ENCODE measurements at regions not wholly inside any gene's neighbourhood (a gene's known extent, or its start where the extent isn't known, plus 50 kb on each side); places are given as distances from the start of the nearest gene placed in this dataset.

DNA sequence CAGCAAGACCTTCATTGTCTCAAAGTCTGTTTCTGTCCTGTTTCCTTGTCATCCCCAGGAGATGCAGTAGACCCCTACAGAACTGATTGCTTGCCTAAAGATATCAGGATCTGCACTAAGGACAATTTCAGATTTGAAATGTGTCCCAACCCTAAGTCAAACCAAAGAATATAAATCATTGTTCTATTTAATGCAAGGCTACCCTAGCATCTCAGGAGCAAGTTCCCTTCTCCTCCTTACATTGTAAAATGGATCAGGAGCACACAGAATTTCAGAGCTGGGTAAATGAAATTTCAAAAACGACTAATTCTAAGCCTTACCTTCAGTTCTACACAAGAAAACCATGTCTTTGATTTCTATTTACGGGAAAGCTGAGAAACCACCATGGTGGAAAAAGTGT, 360.9 kb upstream of the KCNH8 start:
- H3K4me2 ChIP-seq (ENCODE audit: insufficient read depth, low read length) = no peak overlapping the region
- TF ChIP-seq EZH2 (IDR thresholded peaks at IDR 0.05; ENCODE audit: borderline replicate concordance, low read depth, low read length, severe bottlenecking) = no peak
- TF ChIP-seq, protein P1, sequence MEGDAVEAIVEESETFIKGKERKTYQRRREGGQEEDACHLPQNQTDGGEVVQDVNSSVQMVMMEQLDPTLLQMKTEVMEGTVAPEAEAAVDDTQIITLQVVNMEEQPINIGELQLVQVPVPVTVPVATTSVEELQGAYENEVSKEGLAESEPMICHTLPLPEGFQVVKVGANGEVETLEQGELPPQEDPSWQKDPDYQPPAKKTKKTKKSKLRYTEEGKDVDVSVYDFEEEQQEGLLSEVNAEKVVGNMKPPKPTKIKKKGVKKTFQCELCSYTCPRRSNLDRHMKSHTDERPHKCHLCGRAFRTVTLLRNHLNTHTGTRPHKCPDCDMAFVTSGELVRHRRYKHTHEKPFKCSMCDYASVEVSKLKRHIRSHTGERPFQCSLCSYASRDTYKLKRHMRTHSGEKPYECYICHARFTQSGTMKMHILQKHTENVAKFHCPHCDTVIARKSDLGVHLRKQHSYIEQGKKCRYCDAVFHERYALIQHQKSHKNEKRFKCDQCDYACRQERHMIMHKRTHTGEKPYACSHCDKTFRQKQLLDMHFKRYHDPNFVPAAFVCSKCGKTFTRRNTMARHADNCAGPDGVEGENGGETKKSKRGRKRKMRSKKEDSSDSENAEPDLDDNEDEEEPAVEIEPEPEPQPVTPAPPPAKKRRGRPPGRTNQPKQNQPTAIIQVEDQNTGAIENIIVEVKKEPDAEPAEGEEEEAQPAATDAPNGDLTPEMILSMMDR (IDR thresholded peaks at IDR 0.05; ENCODE audit: borderline replicate concordance, extremely low read depth, low read length, poor library complexity, severe bottlenecking) = no peak
- H3K27me3 ChIP-seq (ENCODE audit: insufficient read depth, low read length, poor library complexity) = no peaks in the 10 kb centered on the region
- no peak overlapping the region for H2AFZ ChIP-seq (ENCODE audit: low read depth, low read length)
- DNase-seq (no peak), ATAC-seq (ENCODE audit: insufficient read depth, low read depth) (no peak)
- H3K36me3 ChIP-seq (ENCODE audit: insufficient read depth, low read length) = no peaks in the 10 kb centered on the region
- no peaks in the 10 kb centered on the region for H4K20me1 ChIP-seq (ENCODE audit: insufficient read depth, low read length)
- peaks cover 7% of the 10 kb centered on the region for H3K4me1 ChIP-seq (ENCODE audit: insufficient read depth, low read length)
- no peak overlapping the region for H3K27ac ChIP-seq (ENCODE audit: low read length)
- H3K9me3 ChIP-seq (ENCODE audit: insufficient read depth, low read length, severe bottlenecking) = no peaks in the 10 kb centered on the region
- H3K9ac ChIP-seq (ENCODE audit: low read depth, low read length) = no peak overlapping the region
- H3K4me3 ChIP-seq (ENCODE audit: low read depth in 1 of 2, low read length in 2 of 2) = no peak overlapping the region
- H3K79me2 ChIP-seq (ENCODE audit: insufficient read depth, low read length) = no peaks in the 10 kb centered on the region

DNA sequence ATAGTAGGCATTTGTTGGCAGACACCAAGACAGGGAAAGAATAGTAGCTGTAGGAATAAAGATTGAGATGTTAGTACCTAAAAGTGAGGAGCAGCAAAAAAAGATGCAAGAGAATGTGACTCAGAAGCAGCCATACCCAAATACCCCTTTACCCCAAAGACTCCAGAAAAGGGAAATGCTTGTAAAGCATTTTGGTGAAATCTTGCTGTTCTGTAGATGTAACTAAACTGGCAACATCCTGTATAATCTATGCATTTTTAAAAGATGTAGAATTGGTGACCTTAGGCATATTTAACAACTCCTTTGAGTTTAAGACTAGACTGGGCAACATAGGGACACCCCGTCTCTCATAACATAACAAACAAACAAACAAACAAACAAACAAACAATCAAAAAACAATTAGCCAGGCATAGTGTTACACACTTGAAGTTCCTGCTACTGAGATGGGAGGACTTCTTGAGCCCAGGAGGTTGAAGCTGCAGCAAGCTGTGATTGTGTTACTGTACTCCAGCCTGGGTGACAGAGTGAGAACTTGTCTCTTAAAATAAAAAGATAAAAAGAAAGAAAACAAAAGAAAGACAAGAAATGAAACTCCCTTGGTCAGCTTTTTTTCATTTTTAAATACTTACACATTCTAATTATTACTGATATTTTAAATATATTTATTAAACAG, 361.5 kb upstream of the KCNH8 start:
- no peak overlapping the region for H3K4me2 ChIP-seq (ENCODE audit: insufficient read depth, low read length)
- ATAC-seq (ENCODE audit: insufficient read depth, low read depth) = no peak
- no peaks in the 10 kb centered on the region for H4K20me1 ChIP-seq (ENCODE audit: insufficient read depth, low read length)
- no peak overlapping the region for H3K4me3 ChIP-seq (ENCODE audit: low read depth in 1 of 2, low read length in 2 of 2)
- no peak for DNase-seq
- no peak for TF ChIP-seq EZH2 (IDR thresholded peaks at IDR 0.05; ENCODE audit: borderline replicate concordance, low read depth, low read length, severe bottlenecking)
- TF ChIP-seq, protein P1 (IDR thresholded peaks at IDR 0.05; ENCODE audit: borderline replicate concordance, extremely low read depth, low read length, poor library complexity, severe bottlenecking) = no peak
- no peaks in the 10 kb centered on the region for H3K36me3 ChIP-seq (ENCODE audit: insufficient read depth, low read length)
- no peaks in the 10 kb centered on the region for H3K79me2 ChIP-seq (ENCODE audit: insufficient read depth, low read length)
- H3K27me3 ChIP-seq (ENCODE audit: insufficient read depth, low read length, poor library complexity) = no peaks in the 10 kb centered on the region
- no peak overlapping the region for H3K9ac ChIP-seq (ENCODE audit: low read depth, low read length)
- H3K27ac ChIP-seq (ENCODE audit: low read length) = no peak overlapping the region
- peaks cover 14% of the 10 kb centered on the region for H3K4me1 ChIP-seq (ENCODE audit: insufficient read depth, low read length)
- peak overlapping the region; percentile 26; the same call in 1 of the 2 replicates for H2AFZ ChIP-seq (ENCODE audit: low read depth, low read length)
- H3K9me3 ChIP-seq (ENCODE audit: insufficient read depth, low read length, severe bottlenecking) = no peaks in the 10 kb centered on the region

DNA sequence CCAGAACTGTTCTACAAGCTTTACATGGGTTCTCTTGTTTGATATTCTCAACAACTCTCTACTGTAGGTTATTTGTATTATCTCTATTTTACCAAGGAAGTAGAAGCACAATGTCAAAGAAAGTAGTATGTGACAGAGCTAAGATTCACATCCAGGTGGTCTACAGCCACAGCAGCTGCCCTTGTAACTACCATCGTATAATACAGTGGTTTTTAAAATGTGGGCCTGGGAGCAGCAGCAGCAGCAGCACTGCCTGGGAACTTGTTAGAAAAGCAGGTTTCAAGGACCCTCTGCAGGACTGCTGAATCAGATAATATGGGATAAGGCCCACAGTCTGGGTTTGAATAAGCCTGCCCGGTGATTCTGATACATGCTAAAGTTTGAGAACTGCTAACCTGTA, 357.1 kb upstream of the SATB1 start:
- H3K79me2 ChIP-seq (ENCODE audit: insufficient read depth, low read length) = no peaks in the 10 kb centered on the region
- H3K4me3 ChIP-seq (ENCODE audit: low read depth in 1 of 2, low read length in 2 of 2) = no peak overlapping the region
- ATAC-seq (ENCODE audit: insufficient read depth, low read depth) (peak; percentile 63), DNase-seq (peak; percentile 60)
- no peak for TF ChIP-seq EZH2 (IDR thresholded peaks at IDR 0.05; ENCODE audit: borderline replicate concordance, low read depth, low read length, severe bottlenecking)
- TF ChIP-seq, protein P1 (IDR thresholded peaks at IDR 0.05; ENCODE audit: borderline replicate concordance, extremely low read depth, low read length, poor library complexity, severe bottlenecking) = no peak
- H3K4me2 ChIP-seq (ENCODE audit: insufficient read depth, low read length) = no peak overlapping the region
- H2AFZ ChIP-seq (ENCODE audit: low read depth, low read length) = 0 out of 2 replicates have a peak overlapping the region, but pooled peaks have one; percentile 1
- H3K36me3 ChIP-seq (ENCODE audit: insufficient read depth, low read length) = no peaks in the 10 kb centered on the region
- H3K4me1 ChIP-seq (ENCODE audit: insufficient read depth, low read length) = peaks cover 52% of the 10 kb centered on the region
- H3K27me3 ChIP-seq (ENCODE audit: insufficient read depth, low read length, poor library complexity) = no peaks in the 10 kb centered on the region
- H3K27ac ChIP-seq (ENCODE audit: low read length) = peak overlapping the region; percentile 22
- no peak overlapping the region for H3K9ac ChIP-seq (ENCODE audit: low read depth, low read length)
- H3K9me3 ChIP-seq (ENCODE audit: insufficient read depth, low read length, severe bottlenecking) = no peaks in the 10 kb centered on the region
- no peaks in the 10 kb centered on the region for H4K20me1 ChIP-seq (ENCODE audit: insufficient read depth, low read length)

All from DND-41 (cell line).